ENCODE measurements at regions not wholly inside any gene's neighbourhood (a gene's known extent, or its start where the extent isn't known, plus 50 kb on each side); places are given as distances from the start of the nearest gene placed in this dataset.

DNA sequence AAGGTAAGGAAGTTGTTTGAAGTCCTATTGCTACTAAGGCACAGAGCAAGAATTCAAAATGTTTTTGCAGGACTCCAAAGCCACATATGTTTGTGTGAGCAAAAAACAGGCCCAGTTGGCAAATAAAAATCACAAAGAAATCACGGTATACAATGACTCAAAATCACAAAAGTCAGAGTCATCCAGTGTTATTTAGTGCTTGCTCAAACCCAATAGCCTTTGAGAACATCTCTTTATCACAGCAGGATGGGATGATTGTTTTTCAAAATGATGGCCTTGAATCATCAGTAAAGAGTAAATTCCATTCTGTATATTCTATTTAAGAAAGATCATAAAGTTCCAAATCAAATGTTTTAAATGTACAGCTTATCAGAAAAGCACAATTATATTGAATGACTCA, 693.9 kb downstream of the REEP3 start:
- Mint-ChIP-seq H3K36me3 (no peaks in the 10 kb centered on the region), H3K4me1 (no peaks in the 10 kb centered on the region), H3K27ac (no peak overlapping the region), H3K9me3 (no peaks in the 10 kb centered on the region), H3K4me3 (no peak overlapping the region), H3K27me3 (no peaks in the 10 kb centered on the region)
- ATAC-seq (ENCODE audit: low read depth) (no peak), DNase-seq (ENCODE audit: low spot score in 2 of 2) (no peak)

DNA sequence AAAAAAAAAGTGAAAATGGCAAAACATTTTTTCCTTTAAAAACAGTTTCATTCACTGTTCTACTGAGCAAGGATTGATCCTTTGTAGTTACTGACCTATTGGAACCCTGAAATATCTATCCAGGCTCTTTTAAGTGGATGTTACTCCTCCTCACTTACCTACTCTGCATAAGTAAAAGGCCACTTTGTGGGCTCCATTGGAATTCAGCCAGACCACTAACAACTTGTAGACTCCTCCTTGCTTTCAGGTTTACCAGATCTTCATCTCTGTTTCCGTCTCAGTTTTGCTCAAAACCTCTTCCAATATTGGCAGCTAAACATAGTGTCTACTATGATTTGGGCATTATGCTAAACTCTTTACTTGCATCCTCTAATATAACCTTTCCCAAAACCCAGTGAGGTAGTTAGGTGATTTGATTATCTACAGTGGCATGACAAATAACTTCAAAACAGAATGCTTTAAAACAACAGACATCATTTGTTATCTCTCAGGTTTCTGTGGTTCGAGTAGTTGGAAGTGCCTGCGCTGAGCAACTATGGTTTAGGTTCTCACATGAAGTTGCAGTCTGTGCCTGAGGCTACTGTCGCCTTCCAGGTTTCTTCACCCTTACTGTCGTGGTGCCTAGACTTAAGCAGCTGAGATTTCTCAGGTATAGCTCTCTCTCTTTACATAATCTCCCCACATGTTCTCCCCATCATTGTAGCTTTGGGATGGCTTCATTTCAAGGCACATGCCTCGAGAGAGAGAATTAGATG, 698.2 kb downstream of the REEP3 start:
- Mint-ChIP-seq H3K27me3 (no peaks in the 10 kb centered on the region), H3K4me3 (no peak overlapping the region), H3K4me1 (no peaks in the 10 kb centered on the region), H3K36me3 (no peaks in the 10 kb centered on the region), H3K9me3 (peaks cover 7% of the 10 kb centered on the region), H3K27ac (no peak overlapping the region)
- DNase-seq (ENCODE audit: low spot score in 2 of 2), result no peak
- no peak for ATAC-seq (ENCODE audit: low read depth)

DNA sequence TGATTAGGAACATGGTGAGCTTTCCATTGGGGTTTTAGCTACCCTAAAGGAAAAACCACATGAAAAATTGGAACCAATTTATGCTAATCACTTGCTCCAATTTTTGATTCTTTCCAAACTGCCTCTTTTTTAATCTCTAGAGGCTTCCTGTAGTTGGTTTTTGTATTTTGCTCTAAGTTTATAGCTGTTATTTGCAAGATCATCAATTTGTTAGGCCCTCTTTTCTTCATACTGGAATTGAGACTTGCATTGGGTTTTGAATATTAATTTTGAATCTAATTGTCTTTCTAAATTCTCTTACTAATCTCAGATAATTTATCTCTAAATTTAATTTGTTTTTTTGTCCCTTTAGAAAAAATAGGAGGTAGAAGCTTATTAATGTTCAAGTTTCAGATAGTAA, 713.3 kb downstream of the REEP3 start:
- no peak for ATAC-seq (ENCODE audit: low read depth)
- Mint-ChIP-seq H3K27ac (no peak overlapping the region), H3K4me3 (no peak overlapping the region), H3K4me1 (no peaks in the 10 kb centered on the region), H3K36me3 (no peaks in the 10 kb centered on the region), H3K9me3 (peaks cover 3% of the 10 kb centered on the region), H3K27me3 (no peaks in the 10 kb centered on the region)
- DNase-seq (ENCODE audit: low spot score in 2 of 2), result no peak

DNA sequence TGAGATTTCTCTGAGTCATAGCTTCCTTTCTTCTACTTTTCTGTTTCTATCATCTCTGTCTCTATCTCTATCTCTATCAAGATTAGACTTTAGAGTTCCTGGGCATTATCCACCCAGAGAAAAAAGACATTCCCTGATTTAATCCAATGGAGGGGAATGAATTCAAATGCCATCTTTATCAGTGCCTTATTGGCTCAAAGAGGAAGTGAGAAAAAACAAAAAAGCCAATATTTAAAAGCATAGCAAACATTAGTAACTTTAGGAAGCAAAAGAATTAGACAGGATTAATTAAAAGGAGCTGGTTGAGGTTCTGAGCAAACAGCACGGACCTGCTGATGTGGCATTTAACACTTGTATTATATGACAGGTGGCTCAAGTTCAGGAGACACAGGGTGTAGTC, 736.5 kb downstream of the REEP3 start:
- no peak for ATAC-seq (ENCODE audit: low read depth)
- no peaks in the 10 kb centered on the region for H3K9me3 Mint-ChIP-seq
- no peak for DNase-seq (ENCODE audit: low spot score in 2 of 2)
- H3K36me3 Mint-ChIP-seq, result no peaks in the 10 kb centered on the region
- no peak overlapping the region for H3K27ac Mint-ChIP-seq
- H3K4me3 Mint-ChIP-seq, result no peak overlapping the region
- no peaks in the 10 kb centered on the region for H3K4me1 Mint-ChIP-seq
- no peaks in the 10 kb centered on the region for H3K27me3 Mint-ChIP-seq

DNA sequence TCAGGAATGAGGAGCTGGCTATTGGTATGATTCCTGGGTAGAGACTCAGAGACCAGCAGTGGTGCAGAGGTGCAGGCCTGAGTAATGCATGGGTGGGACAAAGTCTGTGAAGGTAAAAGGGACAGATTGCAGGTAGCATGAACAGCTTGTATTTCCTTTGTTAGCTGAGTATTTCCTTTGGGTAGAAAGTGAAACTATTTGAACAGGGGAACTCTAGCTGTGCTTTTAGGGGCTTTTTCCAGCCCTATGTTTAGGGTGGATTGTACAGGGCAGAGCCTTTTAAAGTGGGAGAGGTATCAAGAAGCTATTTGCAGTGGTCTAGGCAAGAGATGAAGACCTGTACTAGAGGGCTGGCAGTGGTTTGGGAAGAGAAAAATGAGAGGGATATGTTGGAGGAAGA, 739.9 kb downstream of the REEP3 start:
- Mint-ChIP-seq H3K4me3 (no peak overlapping the region), H3K27me3 (no peaks in the 10 kb centered on the region), H3K36me3 (no peaks in the 10 kb centered on the region), H3K27ac (no peak overlapping the region), H3K9me3 (no peaks in the 10 kb centered on the region), H3K4me1 (no peaks in the 10 kb centered on the region)
- no peak for DNase-seq (ENCODE audit: low spot score in 2 of 2)
- no peak for ATAC-seq (ENCODE audit: low read depth)

DNA sequence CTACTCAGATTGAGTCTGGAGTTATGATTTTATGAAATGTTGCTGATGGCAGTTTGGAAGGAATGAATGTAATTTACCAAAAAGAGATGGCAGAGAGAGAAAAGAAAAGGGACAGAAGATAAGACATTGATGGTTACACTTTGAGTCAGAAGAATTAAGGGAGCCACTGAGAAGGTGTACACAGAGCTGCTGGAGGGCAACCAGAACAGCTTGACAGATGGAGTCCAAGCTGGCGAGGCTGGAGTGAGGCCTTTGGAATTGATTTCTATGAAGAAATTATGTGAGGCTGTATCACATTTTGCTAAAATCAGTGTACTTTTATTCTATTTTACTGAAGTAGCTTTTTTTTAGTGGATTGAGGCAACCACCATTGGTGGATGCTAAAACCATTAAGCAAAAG, 740.5 kb downstream of the REEP3 start:
- Mint-ChIP-seq H3K27me3 (no peaks in the 10 kb centered on the region), H3K4me3 (no peak overlapping the region), H3K4me1 (no peaks in the 10 kb centered on the region), H3K36me3 (no peaks in the 10 kb centered on the region), H3K9me3 (no peaks in the 10 kb centered on the region), H3K27ac (no peak overlapping the region)
- DNase-seq (ENCODE audit: low spot score in 2 of 2) (no peak), ATAC-seq (ENCODE audit: low read depth) (no peak)

DNA sequence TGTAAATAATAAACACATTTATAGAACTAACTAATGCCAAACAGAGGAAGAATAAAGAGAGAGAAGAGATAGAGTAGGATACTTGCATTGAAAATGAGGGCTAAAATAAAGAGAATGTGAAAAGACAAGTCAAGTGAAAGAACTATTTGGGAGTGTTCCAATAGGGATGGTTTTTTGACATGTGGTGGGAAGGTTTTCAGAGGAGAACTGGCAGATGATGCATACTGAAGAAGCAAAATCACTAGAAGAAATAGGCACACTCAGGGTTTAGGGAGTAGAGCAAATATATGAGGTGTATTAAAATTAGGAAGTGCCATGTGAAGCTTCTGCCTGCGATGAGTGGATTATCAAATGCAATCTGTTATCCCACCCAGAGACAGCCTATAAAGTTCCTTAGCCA, 744.8 kb downstream of the REEP3 start:
- no peak overlapping the region for H3K4me3 Mint-ChIP-seq
- no peaks in the 10 kb centered on the region for H3K27me3 Mint-ChIP-seq
- H3K4me1 Mint-ChIP-seq, result no peaks in the 10 kb centered on the region
- ATAC-seq (ENCODE audit: low read depth) (no peak), DNase-seq (ENCODE audit: low spot score in 2 of 2) (no peak)
- H3K9me3 Mint-ChIP-seq, result no peaks in the 10 kb centered on the region
- H3K36me3 Mint-ChIP-seq, result no peaks in the 10 kb centered on the region
- no peak overlapping the region for H3K27ac Mint-ChIP-seq

DNA sequence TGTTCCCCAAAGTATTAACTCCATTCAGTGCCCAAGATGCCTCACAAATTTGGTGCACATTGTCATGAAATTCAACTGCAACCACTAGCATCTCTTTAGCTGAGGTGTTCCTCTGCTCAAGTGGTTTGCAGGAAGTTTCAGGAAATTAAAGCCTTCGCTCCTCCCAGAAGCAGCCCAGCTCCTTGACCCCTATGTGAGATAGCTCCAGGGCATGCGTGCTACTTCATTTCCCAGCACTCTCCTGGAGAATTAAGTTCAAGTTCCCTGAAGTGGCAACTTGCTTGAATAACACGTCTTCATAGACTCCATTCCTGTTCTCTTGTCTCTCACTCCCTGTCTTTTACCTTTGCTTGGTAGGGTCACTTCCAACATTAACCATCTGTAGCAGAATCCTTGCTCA, 750.3 kb downstream of the REEP3 start:
- no peak overlapping the region for H3K27ac Mint-ChIP-seq
- H3K9me3 Mint-ChIP-seq, result no peaks in the 10 kb centered on the region
- H3K36me3 Mint-ChIP-seq, result no peaks in the 10 kb centered on the region
- no peaks in the 10 kb centered on the region for H3K27me3 Mint-ChIP-seq
- DNase-seq (ENCODE audit: low spot score in 2 of 2) (no peak), ATAC-seq (ENCODE audit: low read depth) (no peak)
- H3K4me1 Mint-ChIP-seq, result no peaks in the 10 kb centered on the region
- no peak overlapping the region for H3K4me3 Mint-ChIP-seq

DNA sequence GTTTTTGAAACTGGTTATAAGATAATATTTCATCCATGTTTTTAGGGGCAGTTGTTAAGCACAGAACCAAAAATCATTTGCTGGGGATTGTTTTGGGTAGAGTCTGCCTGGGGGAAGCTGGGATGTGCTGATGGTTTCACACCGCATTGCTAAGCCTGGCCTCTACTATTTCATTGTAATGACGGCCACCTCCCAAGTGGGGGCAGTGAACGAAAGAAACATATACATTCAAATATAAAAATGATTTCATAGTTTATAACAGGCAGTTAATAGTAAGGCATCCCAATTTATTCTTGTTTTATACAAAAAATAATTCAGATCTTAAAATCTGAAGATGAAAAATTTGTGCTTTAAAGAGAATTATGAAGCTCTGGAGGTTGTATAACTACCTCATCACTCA, 750.8 kb downstream of the REEP3 start:
- Mint-ChIP-seq H3K27me3 (no peaks in the 10 kb centered on the region), H3K9me3 (no peaks in the 10 kb centered on the region), H3K27ac (no peak overlapping the region), H3K4me3 (no peak overlapping the region), H3K36me3 (no peaks in the 10 kb centered on the region), H3K4me1 (no peaks in the 10 kb centered on the region)
- ATAC-seq (ENCODE audit: low read depth), result no peak
- no peak for DNase-seq (ENCODE audit: low spot score in 2 of 2)

DNA sequence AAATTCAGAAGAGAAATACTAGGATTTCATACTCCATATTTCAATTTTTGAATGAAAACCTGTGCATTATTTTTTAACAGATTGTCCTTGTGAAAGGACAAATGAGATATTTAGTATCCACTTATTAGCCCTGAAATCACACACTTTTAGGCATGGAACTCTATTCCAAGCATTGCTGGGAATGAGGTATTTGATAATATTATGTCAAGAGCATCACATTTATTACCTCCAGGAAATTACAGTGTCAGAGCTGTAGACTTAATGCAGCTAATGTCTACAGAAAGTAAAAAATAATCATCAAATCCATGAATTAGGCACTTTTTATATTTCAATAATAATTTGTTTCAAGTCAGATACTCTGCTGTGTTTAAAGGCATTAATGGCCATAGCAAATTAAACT, 753.8 kb downstream of the REEP3 start:
- H3K27me3 Mint-ChIP-seq, result no peaks in the 10 kb centered on the region
- H3K4me1 Mint-ChIP-seq, result no peaks in the 10 kb centered on the region
- DNase-seq (ENCODE audit: low spot score in 2 of 2) (no peak), ATAC-seq (ENCODE audit: low read depth) (no peak)
- no peak overlapping the region for H3K27ac Mint-ChIP-seq
- no peak overlapping the region for H3K4me3 Mint-ChIP-seq
- no peaks in the 10 kb centered on the region for H3K9me3 Mint-ChIP-seq
- H3K36me3 Mint-ChIP-seq, result no peaks in the 10 kb centered on the region

DNA sequence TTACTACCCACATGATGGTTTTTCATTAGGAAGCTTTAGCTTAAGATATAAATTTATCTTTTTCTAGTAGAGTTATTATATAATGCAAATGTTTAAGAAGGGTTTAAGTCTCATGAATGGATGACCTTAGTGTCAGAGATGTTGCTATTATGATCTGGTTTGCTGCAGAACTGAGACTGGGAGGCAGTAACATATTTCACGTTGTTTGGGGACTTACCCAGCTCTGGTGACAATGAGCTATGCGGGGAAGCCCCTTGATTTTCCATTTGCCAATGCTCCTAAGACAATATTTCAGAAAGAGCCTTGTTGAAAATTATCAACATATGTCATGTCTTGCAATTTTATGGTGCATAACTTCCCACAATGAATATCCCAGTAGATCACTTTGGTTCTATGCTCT, 754.6 kb downstream of the REEP3 start:
- Mint-ChIP-seq H3K4me3 (no peak overlapping the region), H3K27ac (no peak overlapping the region), H3K4me1 (no peaks in the 10 kb centered on the region), H3K27me3 (no peaks in the 10 kb centered on the region), H3K36me3 (no peaks in the 10 kb centered on the region), H3K9me3 (no peaks in the 10 kb centered on the region)
- no peak for DNase-seq (ENCODE audit: low spot score in 2 of 2)
- ATAC-seq (ENCODE audit: low read depth), result no peak

DNA sequence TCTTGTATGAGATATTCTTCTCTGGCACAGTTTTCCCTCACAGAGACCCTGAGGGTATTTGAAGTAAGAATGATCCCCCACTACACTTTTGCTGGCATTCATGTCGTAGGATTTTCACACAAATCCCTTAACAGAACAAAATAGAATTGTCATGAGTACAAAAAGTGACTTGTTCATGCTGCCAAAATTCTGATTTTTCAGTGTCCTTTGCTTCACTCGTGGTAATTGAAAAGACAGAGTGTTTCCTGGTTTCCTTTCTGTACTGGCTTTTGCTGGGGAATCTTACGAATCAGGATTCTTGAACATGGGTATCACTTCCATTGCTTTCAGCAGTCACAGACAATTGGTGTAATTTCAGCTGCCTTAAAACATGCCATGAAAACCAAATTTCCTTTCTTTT, 756.3 kb downstream of the REEP3 start:
- no peaks in the 10 kb centered on the region for H3K27me3 Mint-ChIP-seq
- no peak for ATAC-seq (ENCODE audit: low read depth)
- H3K9me3 Mint-ChIP-seq, result no peaks in the 10 kb centered on the region
- no peak overlapping the region for H3K27ac Mint-ChIP-seq
- H3K36me3 Mint-ChIP-seq, result no peaks in the 10 kb centered on the region
- H3K4me1 Mint-ChIP-seq, result no peaks in the 10 kb centered on the region
- H3K4me3 Mint-ChIP-seq, result no peak overlapping the region
- DNase-seq (ENCODE audit: low spot score in 2 of 2), result no peak

DNA sequence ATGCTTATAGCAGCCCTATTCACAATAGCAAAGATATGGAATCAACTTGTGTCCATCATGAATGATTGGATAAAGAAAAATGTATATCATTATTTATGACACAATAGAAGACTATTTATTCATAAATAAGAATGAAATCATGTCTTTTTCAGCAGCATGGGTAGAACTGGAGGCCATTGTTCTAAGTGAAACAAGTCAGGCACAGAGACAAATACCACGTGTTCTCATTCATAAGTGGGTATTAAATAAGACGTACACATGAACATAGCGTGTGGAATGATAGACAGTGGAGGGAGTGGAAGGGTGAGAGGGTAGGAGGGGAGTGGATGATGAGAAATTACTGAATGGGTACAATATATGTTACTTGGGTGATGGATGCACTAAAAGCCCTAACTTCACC, 762.4 kb downstream of the REEP3 start:
- ATAC-seq (ENCODE audit: low read depth), result no peak
- Mint-ChIP-seq H3K27me3 (no peaks in the 10 kb centered on the region), H3K27ac (no peak overlapping the region)

DNA sequence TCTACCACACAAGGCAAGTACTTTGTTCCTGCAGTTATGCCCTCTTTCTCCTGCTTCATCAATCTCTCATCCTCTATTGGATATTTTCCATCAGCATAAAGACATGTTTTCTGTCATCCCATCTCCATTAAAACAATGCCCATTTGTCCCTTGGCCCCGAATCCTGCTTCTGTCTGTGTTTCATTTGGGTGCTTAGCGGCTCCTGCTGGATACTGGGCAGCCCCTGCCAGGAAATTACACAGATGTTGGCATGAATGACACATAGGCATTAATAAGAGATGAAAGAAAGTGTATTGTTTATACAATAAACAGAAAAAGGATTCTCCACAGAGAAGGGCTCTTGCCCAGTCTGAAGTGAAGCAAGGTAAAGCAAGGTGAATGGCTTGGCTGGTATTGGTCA, 765.3 kb downstream of the REEP3 start:
- Mint-ChIP-seq H3K4me3 (no peak overlapping the region), H3K27ac (no peak overlapping the region), H3K27me3 (no peaks in the 10 kb centered on the region), H3K4me1 (no peaks in the 10 kb centered on the region), H3K36me3 (no peaks in the 10 kb centered on the region), H3K9me3 (peaks cover 2% of the 10 kb centered on the region)
- ATAC-seq (ENCODE audit: low read depth), result no peak
- DNase-seq (ENCODE audit: low spot score in 2 of 2), result no peak

More for the DNA sequence above, 762.4 kb downstream of the REEP3 start:
- no peak overlapping the region for H3K4me3 Mint-ChIP-seq
- H3K36me3 Mint-ChIP-seq, result no peaks in the 10 kb centered on the region
- no peak for DNase-seq (ENCODE audit: low spot score in 2 of 2)
- no peaks in the 10 kb centered on the region for H3K4me1 Mint-ChIP-seq
- peaks cover 2% of the 10 kb centered on the region for H3K9me3 Mint-ChIP-seq

DNA sequence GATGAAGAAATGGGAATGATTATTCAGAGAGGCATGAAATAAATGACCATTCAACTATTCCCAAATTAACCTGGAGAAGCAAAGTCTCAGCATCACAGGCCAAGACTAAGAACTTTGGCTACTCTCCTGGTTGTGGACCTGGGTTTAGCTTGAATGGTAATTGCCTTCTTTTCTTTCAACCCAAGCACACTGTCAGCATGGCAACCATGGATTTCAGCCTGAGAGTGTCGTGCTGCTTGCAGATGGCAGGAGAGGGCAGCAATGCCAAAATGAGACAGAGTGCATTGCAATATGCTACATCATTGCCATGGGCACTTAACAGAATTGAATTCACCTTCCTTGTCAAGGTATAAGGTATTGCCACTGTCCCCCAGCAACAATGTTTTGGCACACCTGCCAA, 767.2 kb downstream of the REEP3 start:
- Mint-ChIP-seq H3K36me3 (no peaks in the 10 kb centered on the region), H3K4me3 (no peak overlapping the region), H3K9me3 (peaks cover 2% of the 10 kb centered on the region), H3K27ac (no peak overlapping the region), H3K27me3 (no peaks in the 10 kb centered on the region), H3K4me1 (no peaks in the 10 kb centered on the region)
- DNase-seq (ENCODE audit: low spot score in 2 of 2), result no peak
- no peak for ATAC-seq (ENCODE audit: low read depth)
